HK-2 (cell line): ENCODE measurements at regions not wholly inside any gene's neighbourhood (a gene's known extent, or its start where the extent isn't known, plus 50 kb on each side); places are given as distances from the start of the nearest gene placed in this dataset.
"Not testable (repeated sequence)": the region's sequence is repeated elsewhere in the genome, so short reads cannot be mapped to it uniquely, and the experiment has no call there.

ENCODE experiments used
- DNase-seq: peaks from one replicate; pipeline ENCODE4 v3.0.0-alpha.2; 2018; ENCODE audit not compliant: unreplicated experiment

- DNase-seq: no peak
Observed at GRCh38 chr1:47522935-47523834, 85.3 kb downstream of the FOXD2 start.

GRCh38 chr1:47523835-47524215 is 86.0 kb downstream of the FOXD2 start:
- DNase-seq: no peak

GRCh38 chr1:47524272-47524671 is 86.4 kb downstream of the FOXD2 start:
- no peak for DNase-seq

- peak; percentile 36 for DNase-seq
Observed at GRCh38 chr1:47527653-47528272, 89.9 kb downstream of the FOXD2 start.

GRCh38 chr1:47529520-47530098 is 91.8 kb downstream of the FOXD2 start:
- no peak for DNase-seq

- DNase-seq: no peak
Observed at GRCh38 chr1:47532921-47533792, 95.3 kb downstream of the FOXD2 start.

GRCh38 chr1:47533793-47534328 is 96.0 kb downstream of the FOXD2 start:
- DNase-seq: no peak

GRCh38 chr1:47534436-47534835 is 96.6 kb downstream of the FOXD2 start:
- DNase-seq: no peak

- DNase-seq: no peak
Observed at GRCh38 chr1:47536646-47537118, 98.8 kb downstream of the FOXD2 start.

GRCh38 chr1:47537268-47537667 is 99.4 kb downstream of the FOXD2 start:
- DNase-seq: no peak

GRCh38 chr1:47537966-47538365 is 100.1 kb downstream of the FOXD2 start:
- no peak for DNase-seq

GRCh38 chr1:47538530-47538929 is 100.7 kb downstream of the FOXD2 start:
- not testable (repeated sequence) for DNase-seq

- not testable (repeated sequence) for DNase-seq
Observed at GRCh38 chr1:47541705-47542104, 103.9 kb downstream of the FOXD2 start.

- not testable (repeated sequence) for DNase-seq
Observed at GRCh38 chr1:47543089-47543488, 105.2 kb downstream of the FOXD2 start.

- DNase-seq: no peak
Observed at GRCh38 chr1:47545912-47546483, 108.2 kb downstream of the FOXD2 start.

GRCh38 chr1:47547753-47548573 is 110.1 kb downstream of the FOXD2 start:
- DNase-seq: no peak

- DNase-seq: no peak
Observed at GRCh38 chr1:47548637-47549036, 110.8 kb downstream of the FOXD2 start.

GRCh38 chr1:47549532-47549931 is 111.7 kb downstream of the FOXD2 start:
- DNase-seq: no peak

- DNase-seq: no peak
Observed at GRCh38 chr1:47550929-47551328, 113.1 kb downstream of the FOXD2 start.

- DNase-seq: no peak
Observed at GRCh38 chr1:47551971-47552528, 114.2 kb downstream of the FOXD2 start.
